ENCODE measurements at regions not wholly inside any gene's neighbourhood (a gene's known extent, or its start where the extent isn't known, plus 50 kb on each side); places are given as distances from the start of the nearest gene placed in this dataset.

DNA sequence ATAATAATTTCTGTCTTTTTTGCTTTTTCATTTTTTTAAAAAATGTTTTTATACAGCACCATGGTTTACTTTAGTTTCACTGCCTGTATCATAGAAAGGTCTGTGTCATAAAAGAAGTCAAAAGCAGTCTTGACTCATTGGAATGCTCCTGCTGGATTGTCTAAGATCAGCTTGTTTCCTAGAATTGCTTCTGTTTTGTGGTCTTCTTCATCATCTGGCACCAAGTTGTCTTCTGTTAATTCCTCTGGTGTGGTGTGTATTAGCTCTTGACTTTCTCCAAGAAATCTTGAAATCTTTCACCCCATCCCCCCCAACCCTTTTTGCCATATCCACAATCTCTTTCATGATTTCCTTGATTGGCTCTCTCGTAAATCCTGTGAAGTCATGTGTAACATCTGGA is 250.3 kb upstream of the CXCL12 start:
- TF ChIP-seq, protein P1, sequence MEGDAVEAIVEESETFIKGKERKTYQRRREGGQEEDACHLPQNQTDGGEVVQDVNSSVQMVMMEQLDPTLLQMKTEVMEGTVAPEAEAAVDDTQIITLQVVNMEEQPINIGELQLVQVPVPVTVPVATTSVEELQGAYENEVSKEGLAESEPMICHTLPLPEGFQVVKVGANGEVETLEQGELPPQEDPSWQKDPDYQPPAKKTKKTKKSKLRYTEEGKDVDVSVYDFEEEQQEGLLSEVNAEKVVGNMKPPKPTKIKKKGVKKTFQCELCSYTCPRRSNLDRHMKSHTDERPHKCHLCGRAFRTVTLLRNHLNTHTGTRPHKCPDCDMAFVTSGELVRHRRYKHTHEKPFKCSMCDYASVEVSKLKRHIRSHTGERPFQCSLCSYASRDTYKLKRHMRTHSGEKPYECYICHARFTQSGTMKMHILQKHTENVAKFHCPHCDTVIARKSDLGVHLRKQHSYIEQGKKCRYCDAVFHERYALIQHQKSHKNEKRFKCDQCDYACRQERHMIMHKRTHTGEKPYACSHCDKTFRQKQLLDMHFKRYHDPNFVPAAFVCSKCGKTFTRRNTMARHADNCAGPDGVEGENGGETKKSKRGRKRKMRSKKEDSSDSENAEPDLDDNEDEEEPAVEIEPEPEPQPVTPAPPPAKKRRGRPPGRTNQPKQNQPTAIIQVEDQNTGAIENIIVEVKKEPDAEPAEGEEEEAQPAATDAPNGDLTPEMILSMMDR (IDR thresholded peaks at IDR 0.05): no peak
- TF ChIP-seq EP300 (IDR thresholded peaks at IDR 0.05) (no peak), POLR2A (IDR thresholded peaks at IDR 0.05) (no peak)
